Occipital lobe (tissue), 1 donor: ENCODE measurements at regions not wholly inside any gene's neighbourhood (a gene's known extent, or its start where the extent isn't known, plus 50 kb on each side); places are given as distances from the start of the nearest gene placed in this dataset.
"Not testable (repeated sequence)": the region's sequence is repeated elsewhere in the genome, so short reads cannot be mapped to it uniquely, and the experiment has no call there.

ENCODE experiments used
- DNase-seq: peaks from one replicate; lab custom pipeline; 2025; lab: John Stamatoyannopoulos, UW

DNA sequence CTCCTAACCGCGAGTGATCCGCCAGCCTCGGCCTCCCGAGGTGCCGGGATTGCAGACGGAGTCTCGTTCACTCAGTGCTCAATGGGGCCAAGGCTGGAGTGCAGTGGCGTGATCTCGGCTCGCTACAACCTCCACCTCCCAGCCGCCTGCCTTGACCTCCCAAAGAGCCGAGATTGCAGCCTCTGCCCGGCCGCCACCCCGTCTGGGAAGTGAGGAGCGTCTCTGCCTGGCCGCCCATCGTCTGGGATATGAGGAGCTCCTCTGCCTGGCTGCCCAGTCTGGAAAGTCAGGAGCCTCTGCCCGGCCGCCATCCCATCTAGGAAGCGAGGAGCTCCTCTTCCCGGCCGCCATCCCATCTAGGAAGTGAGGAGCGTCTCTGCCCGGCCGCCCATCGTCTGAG is 58.8 kb upstream of the ANKRD30BL start:
- not testable (repeated sequence) for DNase-seq

DNA sequence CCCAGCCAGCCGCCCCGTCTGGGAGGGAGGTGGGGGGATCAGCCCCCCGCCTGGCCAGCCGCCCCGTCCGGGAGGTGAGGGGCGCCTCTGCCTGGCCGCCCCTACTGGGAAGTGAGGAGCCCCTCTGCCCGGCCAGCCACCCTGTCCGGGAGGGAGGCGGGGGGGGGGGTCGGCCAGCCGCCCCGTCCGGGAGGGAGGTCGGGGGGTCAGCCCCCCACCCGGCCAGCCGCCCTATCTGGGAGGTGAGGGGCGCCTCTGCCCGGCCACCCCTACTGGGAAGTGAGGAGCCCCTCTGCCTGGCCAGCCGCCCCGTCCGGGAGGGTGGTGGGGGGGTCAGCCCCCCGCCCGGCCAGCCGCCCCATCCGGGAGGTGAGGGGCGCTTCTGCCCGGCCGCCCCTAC is 60.1 kb upstream of the ANKRD30BL start:
- DNase-seq = not testable (repeated sequence)

DNA sequence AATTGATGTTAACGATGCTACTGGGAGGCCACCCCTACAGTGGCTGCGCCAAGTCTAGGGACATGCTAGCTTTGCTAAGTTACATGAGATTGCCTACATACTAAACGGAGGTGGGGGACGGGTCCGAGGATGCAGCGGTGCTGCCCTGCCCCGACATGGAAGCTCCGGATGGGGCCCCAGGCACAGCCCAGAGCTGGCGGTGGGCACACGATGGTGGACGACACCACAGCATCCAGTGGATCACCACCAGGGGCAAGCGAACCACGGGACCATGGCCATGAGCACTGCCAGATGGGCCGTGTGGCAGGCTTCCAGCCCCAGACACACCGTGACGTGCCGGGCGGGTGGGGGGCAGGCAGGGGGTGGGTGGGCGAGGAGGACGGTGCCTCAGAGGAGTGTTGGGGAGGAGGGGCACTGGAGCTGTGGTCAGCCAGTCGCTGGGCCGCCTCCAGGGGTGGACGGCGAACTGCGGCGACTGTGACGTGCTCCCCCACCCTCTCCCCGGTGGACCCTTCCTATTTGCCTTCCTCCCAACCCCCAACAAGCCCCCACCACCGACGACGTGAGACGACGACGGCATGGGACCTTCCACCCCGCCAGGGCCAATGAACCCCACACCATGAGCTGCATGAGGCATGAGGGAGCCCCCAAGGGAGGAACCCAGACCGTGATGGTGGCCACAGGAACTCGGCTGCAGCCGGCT is 90.6 kb upstream of the ANKRD30BL start:
- no peak for DNase-seq

DNA sequence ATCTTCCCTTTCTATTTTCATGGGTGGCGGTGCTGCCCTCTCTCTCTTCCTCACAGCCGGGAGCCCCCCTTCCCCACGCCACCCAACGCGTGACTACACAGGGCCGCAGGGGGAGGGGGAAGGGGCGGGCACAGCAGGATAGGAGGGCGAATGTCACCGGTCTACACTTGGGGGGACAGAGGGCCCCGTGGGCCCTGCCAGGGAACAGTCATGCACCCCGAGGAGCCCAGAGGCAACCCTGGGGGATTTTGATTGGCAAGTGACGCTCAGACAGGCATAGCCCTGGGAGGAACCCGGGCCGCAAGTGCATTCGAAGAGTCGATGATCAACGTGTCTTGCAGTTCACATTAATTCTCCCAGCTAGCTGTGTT is 91.1 kb upstream of the ANKRD30BL start:
- DNase-seq = no peak

DNA sequence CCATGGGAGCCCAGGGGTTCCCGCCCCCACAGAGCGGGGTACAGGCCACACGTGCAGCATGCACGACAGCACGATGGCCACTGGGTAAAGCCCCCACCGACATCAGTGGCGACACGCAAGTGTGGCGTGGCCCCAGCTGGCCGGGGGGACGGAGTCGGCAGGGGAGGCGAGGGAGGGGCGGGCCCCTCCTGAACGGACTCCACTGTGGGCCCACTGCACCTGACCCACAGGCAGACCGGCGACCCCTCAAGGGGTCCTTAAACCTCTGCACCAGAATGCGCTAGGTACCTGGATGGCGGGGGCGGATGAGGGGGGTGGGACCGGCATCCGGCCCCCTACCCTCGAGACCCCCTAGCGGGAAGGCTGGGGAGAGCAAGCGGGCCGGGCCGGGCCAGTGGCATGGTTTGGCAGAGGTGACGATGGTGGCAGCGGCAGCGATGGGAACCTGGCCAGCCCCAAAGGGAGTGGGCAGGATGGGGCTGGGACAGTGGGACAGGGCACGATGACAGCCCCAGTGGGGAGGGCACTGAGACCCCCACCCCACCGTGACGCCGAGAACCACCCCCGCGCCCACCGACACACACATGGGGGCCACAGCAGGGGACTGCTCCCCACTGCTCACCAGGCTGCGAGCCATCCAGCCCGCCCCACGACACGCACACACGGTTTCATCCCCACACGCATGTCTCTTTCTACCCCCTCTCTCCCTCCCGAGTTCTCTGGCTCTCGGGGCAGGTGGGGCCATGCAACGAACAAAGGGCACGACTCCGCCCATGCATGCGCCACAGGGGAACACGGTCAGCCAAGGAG is 91.9 kb upstream of the ANKRD30BL start:
- no peak for DNase-seq

DNA sequence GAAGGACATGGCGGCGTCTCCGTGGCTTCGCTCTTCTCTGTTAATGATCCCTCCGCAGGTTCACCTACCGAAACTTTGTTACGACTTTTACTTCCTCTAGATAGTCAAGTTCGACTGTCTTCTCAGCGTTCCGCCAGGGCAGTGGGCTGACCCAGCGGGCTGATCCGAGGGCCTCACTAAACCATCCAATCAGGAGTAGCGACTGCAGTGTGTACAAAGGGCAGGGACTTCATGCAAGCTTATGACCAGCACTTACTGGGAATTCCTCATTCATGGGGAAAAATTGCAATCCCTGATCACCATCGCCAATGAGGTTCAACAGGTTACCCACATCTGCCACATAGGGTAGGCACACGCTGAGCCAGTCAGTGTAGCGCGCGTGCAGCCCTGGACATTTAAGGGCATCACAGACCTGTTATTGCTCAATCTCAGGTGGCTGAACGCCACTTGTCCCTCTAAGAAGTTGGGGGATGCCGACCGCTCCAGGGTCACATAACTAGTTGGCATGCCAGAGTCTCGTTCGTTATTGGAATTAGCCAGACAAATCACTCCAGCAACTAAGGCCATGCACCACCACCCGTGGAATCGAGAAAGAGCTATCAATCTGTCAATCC is 92.7 kb upstream of the ANKRD30BL start:
- not testable (repeated sequence) for DNase-seq

DNA sequence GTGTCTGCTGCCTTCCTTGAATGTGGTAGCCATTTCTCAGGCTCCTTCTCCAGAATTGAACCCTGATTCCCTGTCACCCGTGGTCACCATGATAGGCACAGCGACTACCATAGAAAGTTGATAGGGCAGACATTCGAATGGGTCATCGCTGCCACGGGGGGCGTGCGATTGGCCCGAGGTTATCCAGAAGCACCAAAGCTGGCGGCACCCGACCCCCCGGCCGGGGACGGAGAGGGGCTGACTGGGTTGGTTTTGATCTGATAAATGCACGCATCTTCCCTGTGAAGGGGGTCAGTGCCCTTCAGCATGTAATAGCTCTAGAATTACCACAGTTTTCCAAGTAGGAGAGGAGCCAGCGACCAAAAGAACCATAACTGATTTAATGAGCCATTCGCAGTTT is 94.0 kb upstream of the ANKRD30BL start:
- no peak for DNase-seq

DNA sequence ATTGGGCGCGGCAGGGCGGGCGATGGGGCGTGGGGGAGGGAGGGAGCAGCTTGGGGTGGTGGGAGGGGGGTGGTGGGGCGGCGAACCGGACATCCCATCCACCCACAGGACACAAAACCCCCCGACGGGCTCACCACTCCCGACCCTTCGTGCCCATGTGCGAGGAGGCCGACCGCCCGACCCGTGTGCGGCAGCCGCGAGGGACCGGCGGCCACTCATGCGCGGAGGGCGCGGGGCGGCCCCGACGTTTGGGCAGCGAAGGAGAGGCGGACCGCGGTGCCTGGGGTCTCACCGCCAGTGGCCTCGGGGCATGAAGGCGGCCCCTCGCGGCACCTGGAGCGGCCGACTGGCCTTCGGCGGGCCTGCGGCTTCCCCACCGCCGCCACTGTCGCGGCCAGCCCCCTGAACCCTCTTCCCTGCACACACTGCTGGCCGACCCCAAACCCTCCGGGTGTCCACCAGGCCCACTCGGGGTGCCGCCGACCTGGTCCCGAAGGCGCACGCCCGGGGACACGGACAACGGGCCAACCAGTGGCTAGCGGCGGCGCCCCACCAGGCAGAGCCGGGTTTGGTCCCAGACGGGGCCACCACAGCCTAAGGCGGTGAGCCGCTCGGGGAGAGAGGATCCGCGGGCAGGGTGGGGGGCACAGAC is 94.6 kb upstream of the ANKRD30BL start:
- no peak for DNase-seq

DNA sequence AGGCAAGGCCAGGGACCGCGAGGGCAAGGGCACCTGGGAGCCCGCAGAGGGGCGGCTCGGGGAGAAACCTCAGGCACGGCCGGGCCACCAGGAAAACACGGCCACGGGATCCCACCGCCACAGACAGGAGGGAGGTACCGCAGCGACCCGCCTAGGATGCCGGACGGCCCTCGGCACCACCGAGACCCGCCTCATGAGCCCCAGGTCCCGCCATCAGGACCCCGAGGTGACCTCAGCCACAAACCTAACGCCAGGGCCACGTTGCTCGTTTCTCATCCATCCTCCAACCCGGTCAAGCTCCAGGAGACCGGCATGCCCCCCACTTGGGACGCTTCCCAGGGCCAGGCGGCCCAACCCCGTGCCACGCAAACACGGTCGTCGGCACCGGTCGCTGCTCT is 95.2 kb upstream of the ANKRD30BL start:
- not testable (repeated sequence) for DNase-seq

DNA sequence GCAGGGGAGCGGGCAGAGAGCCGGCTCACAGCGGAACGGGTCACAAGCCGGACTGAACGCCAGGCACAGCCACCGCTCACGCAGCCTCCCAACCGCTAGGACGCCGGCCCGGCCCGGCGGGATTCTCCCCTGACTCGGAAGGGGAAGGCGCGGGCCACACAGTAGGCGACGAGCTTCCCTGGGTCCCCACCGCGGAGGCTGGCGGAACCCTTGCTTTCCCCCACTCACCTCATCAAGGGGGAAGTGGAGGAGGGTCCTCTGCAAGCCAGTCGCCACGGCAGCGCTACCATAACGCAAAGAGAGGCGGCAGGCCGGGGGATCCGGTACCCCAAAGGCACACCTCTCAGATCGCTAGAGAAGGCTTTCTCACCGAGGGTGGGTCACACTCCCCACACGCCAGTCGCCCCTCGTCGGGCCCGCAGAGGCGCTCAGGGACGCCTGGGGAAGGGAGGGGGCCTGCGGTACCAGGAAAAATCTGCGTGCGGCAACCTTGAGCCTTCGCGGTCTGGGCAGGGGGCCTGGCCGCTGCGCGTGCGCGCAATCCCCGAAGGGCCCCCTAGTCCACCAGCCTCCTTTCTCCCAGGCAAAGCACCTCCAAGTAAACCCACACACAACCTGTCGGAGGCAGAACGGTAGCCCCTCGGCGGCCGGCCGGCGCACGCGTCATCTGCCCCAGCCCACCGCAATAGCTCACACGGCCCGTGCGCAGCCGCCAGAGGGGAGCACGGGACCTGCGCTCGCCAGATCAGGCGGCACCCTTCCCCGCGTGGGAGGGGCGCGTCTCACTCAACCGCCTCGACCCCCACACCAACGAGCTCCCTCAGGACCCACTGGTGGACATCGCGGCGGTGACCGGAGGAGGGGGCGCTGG is 95.8 kb upstream of the ANKRD30BL start:
- not testable (repeated sequence) for DNase-seq

DNA sequence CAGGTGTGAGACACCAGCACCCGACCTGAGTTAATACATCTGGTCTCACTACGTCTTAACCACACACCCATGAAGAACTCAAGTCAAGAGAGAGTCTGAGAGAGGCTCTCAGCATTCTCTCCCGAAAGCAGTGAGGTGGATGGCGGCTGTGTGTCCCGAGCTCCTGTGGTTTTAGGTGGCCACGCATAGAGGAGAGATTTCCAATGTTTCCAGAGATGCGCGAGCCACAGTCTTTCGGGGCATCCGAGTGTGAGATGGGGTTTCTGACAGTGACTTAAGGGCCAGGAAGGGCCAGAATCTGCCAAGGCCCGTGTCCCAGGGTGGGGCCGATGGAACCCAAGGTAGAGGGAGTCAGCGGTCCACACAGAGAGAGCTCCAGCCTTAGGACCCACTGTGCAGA is 97.5 kb upstream of the ANKRD30BL start:
- not testable (repeated sequence) for DNase-seq

DNA sequence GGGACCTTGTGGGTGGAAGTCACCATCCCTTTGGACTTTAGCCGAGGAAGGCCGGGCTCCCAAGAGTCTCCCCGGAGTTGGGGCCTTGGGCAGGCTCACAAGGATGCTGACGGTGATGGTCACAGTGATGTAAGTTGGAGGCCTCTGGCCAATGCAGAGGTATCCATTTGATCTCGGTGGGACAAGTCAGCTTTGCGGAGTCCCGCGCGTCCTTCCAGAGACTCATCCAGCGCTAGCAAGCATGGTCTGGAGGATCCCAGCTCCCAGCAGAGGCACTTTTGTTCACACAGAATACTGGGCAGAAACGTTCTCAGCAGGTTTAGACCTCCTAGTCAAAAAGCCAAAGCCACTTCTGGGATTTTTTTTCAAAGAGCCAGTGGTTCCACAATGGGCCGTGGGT is 103.8 kb upstream of the ANKRD30BL start:
- not testable (repeated sequence) for DNase-seq

DNA sequence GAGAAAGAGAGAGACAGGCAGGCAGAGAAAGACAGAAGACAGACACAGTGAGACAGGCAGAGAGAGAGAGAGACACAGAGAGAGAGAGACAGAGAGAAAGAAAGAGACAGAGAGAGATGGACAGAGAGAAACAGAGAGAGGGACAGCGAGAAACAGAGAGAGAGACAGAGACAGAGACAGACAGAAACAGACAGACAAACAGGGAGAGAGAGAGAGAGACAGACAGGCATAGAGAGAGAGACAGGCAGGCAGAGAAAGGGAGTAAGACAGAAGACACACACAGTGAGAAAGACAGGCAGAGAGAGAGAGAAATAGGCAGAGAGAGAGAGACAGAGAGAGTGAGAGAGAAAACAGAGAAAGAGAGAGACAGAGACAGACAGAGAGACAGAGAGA is 105.3 kb upstream of the ANKRD30BL start:
- DNase-seq = no peak

DNA sequence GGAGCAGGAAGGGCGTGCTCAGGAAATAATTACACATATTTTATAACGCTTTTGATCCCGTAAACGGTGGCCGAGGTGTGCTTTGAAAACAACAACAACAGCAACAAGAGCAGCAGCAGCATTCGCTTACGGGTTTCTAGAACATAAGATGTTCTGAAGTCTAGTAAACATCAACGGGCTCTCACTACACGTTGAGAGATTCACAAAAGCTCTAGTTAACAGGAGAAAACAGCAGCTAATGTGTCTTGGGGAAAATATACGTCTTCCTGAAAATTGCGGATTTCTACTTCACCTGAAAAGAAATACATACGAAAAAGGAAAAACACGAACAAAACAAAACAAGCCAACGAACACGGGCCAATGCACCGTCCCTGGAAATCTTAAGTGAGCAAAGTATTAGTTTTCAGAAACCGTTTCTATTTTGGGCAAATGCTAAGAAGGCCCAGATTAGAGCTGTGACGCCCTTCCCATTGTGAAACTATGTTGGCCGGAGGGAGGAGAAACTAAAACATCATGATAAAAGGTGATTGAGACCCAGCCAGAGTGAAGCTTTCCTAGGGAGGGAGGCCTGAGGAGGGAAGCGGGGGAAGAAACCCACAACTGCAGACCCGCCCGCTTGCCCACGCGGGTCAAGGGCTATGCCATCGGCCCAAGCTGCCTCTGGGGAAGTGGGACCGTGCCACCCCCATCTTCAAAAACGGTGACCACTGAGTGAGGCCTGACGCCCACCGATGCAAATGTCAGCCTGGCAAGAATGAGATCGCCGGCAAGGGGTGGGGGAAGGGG is 105.9 kb upstream of the ANKRD30BL start:
- DNase-seq = not testable (repeated sequence)

DNA sequence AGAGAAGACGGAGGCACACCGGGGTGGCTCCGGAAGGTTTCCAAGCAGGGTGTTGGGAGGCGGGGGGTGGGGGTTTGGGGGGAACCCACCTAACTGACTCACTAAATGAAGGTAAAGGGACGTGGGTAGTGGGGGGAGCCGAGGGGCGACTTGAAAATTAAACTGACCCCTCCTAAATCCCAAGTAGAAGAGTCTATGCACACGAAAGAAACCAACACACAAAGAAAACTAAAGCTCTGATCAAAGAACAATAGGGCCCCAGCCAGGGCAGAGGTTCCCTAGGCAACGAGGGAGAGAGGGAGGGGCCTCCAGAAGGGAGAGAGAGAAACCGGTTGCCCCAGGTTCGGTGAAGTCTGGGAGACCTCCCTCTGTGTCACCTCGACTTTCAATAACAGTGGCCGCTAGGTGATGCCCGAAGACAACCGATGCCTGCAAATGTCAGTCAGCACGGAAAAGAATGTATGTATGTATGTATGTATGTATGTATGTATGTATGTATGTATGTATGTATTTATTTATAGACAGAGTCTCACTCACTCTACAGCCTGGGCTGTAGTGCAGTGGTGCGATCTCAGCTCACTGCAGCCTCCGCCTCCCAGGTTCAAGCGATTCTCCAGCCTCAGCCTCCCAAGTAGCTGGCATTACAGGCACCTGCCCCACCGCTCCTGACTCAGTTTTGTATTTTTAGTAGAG is 106.7 kb upstream of the ANKRD30BL start:
- not testable (repeated sequence) for DNase-seq

DNA sequence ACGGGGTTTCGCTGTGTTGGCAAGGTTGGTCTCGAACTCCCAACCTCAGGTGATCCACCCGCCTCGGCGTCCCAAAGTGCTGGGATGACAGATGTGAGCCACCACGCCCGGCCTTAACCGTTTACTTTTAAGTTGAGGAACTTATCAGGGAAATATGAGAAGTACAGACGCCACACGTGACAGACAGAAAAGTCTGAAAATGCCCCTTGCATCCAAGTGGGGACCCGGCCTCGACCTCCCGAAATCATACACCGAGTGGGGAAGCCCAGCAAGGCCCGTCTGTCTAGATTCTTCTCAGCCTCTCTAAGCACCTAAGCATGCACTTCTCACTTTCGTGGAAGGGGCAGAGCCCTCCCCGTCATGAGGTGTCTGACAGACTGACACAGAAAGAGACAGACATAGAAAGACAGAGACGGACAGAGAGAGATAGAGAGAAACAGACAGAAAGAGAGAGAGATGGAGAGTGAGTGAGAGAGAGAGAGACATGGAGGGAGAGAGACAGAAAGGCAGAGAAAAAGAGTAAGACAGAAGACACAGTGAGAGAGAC is 107.3 kb upstream of the ANKRD30BL start:
- no peak for DNase-seq

DNA sequence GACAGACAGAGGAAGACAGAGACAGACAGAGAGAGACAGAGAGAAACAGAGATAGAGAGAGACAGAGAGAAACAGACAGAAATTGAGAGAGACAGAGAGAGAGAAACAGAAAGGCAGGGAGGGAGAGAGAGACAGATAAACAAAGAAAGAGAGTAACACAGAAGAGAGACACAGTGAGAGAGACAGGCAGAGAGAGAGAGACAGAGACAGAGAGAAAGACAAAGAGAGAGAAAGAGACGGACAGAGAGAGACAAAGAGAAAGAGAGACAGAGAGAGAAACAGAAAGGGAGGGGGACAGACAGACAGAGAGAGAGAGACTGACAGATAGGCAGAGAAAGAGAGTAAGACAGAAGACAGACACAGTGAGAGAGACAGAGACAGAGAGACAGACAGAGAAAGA is 108.5 kb upstream of the ANKRD30BL start:
- DNase-seq = no peak

DNA sequence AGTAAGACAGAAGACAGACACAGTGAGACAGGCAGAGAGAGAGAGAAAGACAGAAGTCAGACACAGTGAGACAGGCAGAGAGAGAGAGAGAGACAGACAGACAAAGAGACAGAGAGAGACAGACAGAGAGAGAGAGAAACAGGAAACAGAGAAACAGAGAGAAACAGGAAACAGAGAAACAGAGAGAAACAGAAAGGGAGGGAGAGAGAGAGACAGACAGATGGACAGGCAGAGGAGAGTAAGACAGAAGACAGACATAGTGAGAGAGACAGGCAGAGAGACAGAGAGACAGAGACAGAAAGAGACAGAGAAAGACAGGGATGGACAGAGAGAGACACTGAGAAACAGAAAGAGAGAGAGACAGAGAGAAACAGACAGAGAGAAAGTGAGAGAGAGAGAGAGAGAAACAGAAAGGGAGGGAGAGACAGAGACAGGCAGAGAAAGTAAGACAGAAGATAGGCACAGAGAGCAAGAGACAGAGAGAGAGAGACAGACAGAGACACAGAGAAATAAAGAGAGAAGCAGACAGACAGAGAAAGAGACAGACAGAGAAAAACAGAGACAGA is 109.3 kb upstream of the ANKRD30BL start:
- no peak for DNase-seq

DNA sequence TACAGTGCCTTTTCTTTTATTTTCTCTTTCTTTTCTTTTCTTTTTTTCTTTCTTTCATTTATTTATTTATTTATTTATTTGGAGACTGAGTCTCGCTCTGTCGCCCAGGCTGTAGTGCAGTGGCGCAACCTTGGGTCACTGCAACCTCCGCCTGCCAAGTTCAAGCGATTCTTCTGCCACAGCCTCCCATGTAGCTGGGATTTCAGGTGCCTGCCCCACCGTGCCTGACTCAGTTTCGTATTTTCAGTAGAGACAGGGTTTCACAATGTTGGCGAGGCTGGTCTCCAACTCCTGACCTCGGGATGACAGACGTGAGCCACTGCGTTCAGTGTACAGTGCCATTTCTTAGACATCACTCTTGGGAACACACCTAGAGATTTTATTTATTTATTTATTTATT is 110.0 kb upstream of the ANKRD30BL start:
- DNase-seq = not testable (repeated sequence)
